ENCODE measurements at regions not wholly inside any gene's neighbourhood (a gene's known extent, or its start where the extent isn't known, plus 50 kb on each side); places are given as distances from the start of the nearest gene placed in this dataset.

DNA sequence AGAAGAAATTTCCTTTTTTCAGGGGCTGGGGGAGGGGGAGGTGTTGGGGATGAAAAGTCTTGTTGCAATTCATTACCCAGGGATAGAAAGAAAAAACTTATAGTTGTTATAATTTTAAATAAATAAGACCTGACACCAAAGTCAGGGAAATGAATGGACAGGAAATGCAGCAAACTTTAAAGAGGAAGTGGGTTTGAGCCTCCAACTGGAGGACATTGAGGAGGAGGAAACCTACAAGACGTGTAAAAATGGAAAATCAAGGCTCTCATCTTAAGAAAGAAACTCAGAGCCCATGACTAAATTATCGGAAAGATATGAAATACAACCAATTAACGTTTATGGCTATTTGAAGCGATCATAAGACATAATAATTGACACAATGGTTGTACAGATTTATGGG is 54.4 kb downstream of the NIBAN1 start:
- Mint-ChIP-seq H3K36me3 (peaks cover 2% of the 10 kb centered on the region), H3K27ac (no peak overlapping the region), H3K27me3 (peaks cover 11% of the 10 kb centered on the region), H3K4me1 (no peaks in the 10 kb centered on the region), H3K4me3 (no peak overlapping the region), H3K9me3 (no peaks in the 10 kb centered on the region)
- POLR2A ChIA-PET: no interaction called here
- DNase-seq (no peak), ATAC-seq (ENCODE audit: low read depth) (no peak)

DNA sequence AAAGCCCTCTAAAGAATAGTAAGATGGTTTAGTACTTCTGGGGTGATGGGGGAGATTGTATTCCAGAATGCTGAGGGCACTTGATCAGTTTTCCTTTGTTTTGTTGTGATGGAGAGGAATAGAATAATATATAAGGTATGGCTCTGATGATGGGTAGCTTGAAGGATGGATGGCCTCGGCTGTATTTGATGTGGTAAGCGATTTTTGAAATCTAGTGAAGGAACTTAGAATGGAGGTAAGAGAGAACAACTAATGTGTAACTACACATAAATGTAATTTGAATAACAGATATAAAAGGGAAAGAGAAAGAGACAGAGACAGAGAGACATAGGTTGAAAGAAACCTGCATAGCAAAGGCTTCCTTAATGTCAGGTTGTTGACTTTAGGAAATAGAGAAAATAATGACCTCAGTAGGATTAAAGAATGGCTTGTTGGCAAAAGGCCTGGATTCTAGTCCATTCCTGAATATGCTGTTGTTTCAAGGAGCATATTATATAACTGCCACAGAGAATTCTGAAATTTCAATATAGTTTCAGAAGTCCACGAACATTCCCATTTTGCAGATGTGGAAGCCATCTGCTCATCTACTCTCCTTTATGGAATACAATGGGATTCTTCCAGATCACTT is 58.7 kb downstream of the NIBAN1 start:
- H3K9me3 Mint-ChIP-seq: no peaks in the 10 kb centered on the region
- H3K4me1 Mint-ChIP-seq: peaks cover 2% of the 10 kb centered on the region
- peaks cover 2% of the 10 kb centered on the region for H3K27me3 Mint-ChIP-seq
- H3K27ac Mint-ChIP-seq: no peak overlapping the region
- no peak overlapping the region for H3K4me3 Mint-ChIP-seq
- peaks cover 2% of the 10 kb centered on the region for H3K36me3 Mint-ChIP-seq
- POLR2A ChIA-PET: no interaction called here
- ATAC-seq (ENCODE audit: low read depth): no peak
- DNase-seq: no peak

DNA sequence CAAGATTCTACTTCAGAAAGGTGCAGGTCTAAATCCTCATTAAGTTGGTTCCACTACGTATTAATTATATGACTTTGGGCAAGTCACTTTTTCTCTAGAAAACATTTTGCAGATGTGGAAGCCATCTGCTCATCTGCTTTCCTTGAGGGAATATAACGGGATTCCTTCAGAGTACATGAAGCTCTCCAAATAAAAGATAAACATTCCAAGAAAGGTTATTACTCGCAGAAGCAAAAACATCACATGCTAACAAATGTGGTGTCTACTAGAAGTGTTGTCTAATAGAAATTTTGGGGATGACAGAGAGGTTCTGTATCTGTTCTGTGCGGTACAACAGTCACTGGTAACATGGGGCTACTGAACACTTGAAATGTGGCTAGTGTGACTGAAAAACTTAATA is 60.2 kb downstream of the NIBAN1 start:
- DNase-seq (no peak), ATAC-seq (ENCODE audit: low read depth) (no peak)
- Mint-ChIP-seq H3K4me3 (no peak overlapping the region), H3K4me1 (peaks cover 2% of the 10 kb centered on the region), H3K27ac (no peak overlapping the region), H3K36me3 (peaks cover 2% of the 10 kb centered on the region), H3K27me3 (peaks cover 2% of the 10 kb centered on the region), H3K9me3 (no peaks in the 10 kb centered on the region)
- POLR2A ChIA-PET: no interaction called here

DNA sequence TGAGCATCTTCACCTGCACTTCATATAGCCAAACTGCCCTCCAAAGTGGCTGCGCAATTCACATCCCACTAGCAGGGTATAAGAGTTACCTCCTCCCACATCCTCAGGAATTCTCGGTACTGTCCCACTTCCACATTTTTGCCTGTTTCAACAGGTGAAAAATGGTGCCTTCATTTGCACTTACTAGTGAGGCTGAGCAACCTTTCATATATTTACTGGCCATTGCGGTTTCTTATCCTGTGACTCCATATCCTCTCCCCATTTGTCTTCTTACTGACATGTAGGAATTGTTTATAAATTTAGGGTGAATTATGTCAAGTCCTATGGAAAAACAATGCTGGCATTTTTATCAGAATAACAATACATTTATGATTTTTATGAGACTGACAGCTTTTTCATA is 61.9 kb downstream of the NIBAN1 start:
- peaks cover 2% of the 10 kb centered on the region for H3K36me3 Mint-ChIP-seq
- peaks cover 2% of the 10 kb centered on the region for H3K27me3 Mint-ChIP-seq
- no peak overlapping the region for H3K4me3 Mint-ChIP-seq
- no peak for DNase-seq
- H3K4me1 Mint-ChIP-seq: peaks cover 2% of the 10 kb centered on the region
- no peaks in the 10 kb centered on the region for H3K9me3 Mint-ChIP-seq
- no peak for ATAC-seq (ENCODE audit: low read depth)
- H3K27ac Mint-ChIP-seq: no peak overlapping the region
- POLR2A ChIA-PET: interaction anchor here (0.6 kb wide), 1 partner anchor 84 kb away, joined by 5 read pairs; no protein-coding TSS in a partner anchor

DNA sequence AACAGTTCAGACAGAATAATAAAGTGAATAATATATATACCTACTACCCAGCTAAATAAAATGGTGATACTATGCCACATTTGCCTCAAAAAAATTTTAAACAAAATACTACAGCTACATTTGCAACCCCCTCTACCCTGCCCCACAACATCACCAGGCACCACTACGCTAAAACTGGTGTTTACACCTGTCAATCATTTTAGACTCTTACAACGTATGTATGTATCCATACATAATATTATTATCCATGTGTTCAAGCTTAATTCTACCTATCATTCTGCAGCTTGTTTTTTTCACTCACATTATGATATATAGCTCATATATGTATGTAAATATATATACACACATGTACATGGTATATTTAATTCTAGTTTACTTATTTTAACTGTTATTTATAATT is 62.5 kb downstream of the NIBAN1 start:
- peaks cover 2% of the 10 kb centered on the region for H3K4me1 Mint-ChIP-seq
- no peak overlapping the region for H3K27ac Mint-ChIP-seq
- no peak for DNase-seq
- H3K27me3 Mint-ChIP-seq: peaks cover 2% of the 10 kb centered on the region
- H3K9me3 Mint-ChIP-seq: no peaks in the 10 kb centered on the region
- POLR2A ChIA-PET: interaction anchor here (0.6 kb wide), 1 partner anchor 84 kb away, joined by 5 read pairs; no protein-coding TSS in a partner anchor
- H3K4me3 Mint-ChIP-seq: no peak overlapping the region
- ATAC-seq (ENCODE audit: low read depth): no peak
- H3K36me3 Mint-ChIP-seq: peaks cover 2% of the 10 kb centered on the region

DNA sequence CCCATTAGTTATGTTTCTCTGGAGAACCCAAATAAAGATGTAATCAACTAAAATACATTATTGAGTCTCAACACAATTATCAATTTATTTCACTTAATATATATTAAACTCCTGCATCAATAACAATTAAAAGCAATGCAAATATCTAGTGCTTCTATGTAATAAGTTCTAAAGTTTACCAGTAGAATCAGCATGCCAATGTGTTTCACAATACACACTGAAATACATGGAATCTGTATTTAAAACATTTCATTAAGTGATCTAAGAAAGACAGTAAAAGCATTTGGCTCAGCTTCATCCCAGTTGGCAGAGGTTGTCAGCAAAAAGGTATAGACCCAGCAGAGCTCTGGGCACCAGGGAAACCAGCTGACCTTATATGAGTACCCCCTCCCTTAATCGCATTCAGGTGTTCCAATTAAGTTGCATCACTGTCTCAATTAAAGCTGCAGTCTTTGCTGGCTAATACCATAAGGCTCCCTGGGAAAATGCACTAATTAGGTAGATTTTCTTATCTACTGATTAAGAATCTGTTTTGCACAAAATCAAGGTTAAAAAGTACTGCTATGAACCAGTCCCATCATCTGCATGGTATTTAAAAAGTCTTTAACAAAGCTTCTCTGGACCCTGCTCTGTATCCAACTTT is 63.1 kb downstream of the NIBAN1 start:
- DNase-seq (no peak), ATAC-seq (ENCODE audit: low read depth) (no peak)
- Mint-ChIP-seq H3K27me3 (peaks cover 2% of the 10 kb centered on the region), H3K4me3 (no peak overlapping the region), H3K27ac (no peak overlapping the region), H3K9me3 (no peaks in the 10 kb centered on the region), H3K4me1 (peaks cover 2% of the 10 kb centered on the region), H3K36me3 (no peaks in the 10 kb centered on the region)
- POLR2A ChIA-PET: no interaction called here

DNA sequence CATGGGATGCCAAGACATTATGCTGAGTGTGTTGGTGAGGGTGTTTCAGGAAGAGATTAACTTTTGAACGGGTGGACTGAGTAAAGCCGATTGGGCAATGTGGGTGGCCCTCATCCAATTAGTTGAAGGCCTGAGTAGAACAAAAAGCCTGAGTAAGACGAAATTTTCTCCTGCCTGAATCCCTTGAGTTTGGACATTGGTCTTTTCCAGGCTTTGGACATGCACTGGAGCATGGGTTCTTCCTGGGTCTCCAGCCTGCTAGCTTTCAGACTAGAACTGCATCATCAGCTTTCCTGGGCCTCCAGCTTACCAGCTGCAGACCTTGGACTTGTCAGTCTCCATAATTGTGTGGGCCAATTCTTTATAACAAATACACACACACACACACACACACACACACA is 63.6 kb downstream of the NIBAN1 start:
- DNase-seq: no peak

DNA sequence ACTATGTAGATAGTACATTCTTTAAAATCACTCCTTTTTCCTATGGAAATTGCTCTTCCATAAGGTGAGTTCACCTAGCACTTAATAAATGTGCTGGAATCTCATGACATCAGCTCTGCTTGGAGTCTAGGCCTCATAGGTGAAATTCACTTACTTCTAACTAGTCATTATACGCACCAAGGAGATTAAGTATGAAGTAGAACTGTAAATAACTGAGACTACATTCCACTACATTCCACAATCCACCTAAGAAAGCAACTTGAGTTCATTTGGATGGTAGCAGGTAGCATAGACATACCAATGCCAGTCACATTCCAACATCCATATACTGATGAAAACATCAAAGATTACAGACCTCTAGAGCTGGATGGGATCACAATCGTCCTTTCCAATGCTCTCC is 64.3 kb downstream of the NIBAN1 start:
- no peak for ATAC-seq (ENCODE audit: low read depth)
- Mint-ChIP-seq H3K4me1 (peaks cover 2% of the 10 kb centered on the region), H3K4me3 (no peak overlapping the region), H3K9me3 (peaks cover 2% of the 10 kb centered on the region), H3K27me3 (no peaks in the 10 kb centered on the region), H3K27ac (no peak overlapping the region), H3K36me3 (no peaks in the 10 kb centered on the region)
- POLR2A ChIA-PET: no interaction called here
- DNase-seq: no peak

More for the DNA sequence above, 63.6 kb downstream of the NIBAN1 start:
- Mint-ChIP-seq H3K9me3 (no peaks in the 10 kb centered on the region), H3K27me3 (no peaks in the 10 kb centered on the region), H3K27ac (no peak overlapping the region), H3K36me3 (no peaks in the 10 kb centered on the region), H3K4me1 (peaks cover 2% of the 10 kb centered on the region), H3K4me3 (no peak overlapping the region)
- ATAC-seq (ENCODE audit: low read depth): no peak
- POLR2A ChIA-PET: no interaction called here

DNA sequence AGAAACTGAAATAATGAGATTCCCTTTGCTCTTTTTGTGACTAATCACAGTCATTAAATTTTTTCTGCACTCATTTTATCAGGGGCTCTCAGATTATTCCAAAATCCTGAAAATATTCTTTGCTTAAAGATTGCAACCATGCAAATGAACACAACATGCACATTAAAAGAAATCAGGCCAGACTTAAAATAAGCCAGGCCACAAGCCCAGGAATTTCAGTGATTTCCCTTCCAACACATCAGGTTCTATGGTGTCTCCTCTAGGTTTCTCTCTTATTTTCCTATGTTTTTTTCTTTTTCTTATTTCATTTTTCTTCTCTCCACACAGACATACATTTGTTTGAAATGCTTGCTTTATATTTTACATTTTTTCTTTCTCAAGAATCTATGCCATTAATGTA is 65.3 kb downstream of the NIBAN1 start:
- Mint-ChIP-seq H3K9me3 (peaks cover 2% of the 10 kb centered on the region), H3K4me1 (peaks cover 2% of the 10 kb centered on the region), H3K27me3 (no peaks in the 10 kb centered on the region), H3K27ac (no peak overlapping the region), H3K4me3 (no peak overlapping the region), H3K36me3 (no peaks in the 10 kb centered on the region)
- no peak for DNase-seq
- no peak for ATAC-seq (ENCODE audit: low read depth)
- POLR2A ChIA-PET: no interaction called here

DNA sequence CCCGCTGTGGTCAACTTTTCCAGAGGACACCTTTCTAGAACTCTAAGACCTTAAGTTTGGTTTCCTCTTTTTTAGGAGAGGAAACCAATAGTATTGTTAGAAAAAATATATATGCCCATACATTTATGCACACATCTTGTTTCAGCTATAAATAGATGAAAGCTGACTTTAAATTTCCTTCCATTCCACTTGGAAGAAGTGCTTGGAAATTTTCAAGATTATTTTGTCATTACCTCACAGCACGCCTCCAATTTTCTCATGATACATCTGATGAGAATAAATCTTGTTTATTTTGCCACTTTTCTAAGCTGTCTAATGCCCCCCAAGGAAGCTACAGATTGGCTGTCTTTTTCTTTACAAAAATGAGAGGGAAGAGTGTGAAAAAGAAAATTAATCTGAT is 65.8 kb downstream of the NIBAN1 start:
- H3K36me3 Mint-ChIP-seq: no peaks in the 10 kb centered on the region
- no peaks in the 10 kb centered on the region for H3K27me3 Mint-ChIP-seq
- peaks cover 2% of the 10 kb centered on the region for H3K9me3 Mint-ChIP-seq
- DNase-seq: no peak
- peaks cover 2% of the 10 kb centered on the region for H3K4me1 Mint-ChIP-seq
- POLR2A ChIA-PET: no interaction called here
- no peak overlapping the region for H3K4me3 Mint-ChIP-seq
- no peak overlapping the region for H3K27ac Mint-ChIP-seq
- no peak for ATAC-seq (ENCODE audit: low read depth)

DNA sequence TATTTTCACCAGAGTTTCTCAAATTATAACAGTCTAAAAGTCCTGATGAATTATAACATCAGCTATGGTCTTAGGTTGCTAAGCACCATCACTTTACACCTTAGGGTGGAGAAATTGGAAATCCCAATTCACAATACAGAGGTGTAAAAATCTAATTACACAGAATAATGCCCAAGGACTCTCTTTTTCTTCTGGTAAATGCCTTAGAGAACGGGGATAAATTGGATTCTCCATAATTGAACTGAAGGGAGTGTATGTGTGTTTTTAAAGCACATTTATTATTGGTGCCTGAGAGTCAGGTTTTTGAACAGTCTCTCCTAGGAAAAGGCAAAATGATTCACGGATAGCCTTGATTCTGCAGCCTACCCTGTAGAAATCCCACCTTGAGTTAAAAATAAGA is 66.8 kb downstream of the NIBAN1 start:
- Mint-ChIP-seq H3K36me3 (no peaks in the 10 kb centered on the region), H3K9me3 (peaks cover 2% of the 10 kb centered on the region), H3K27ac (no peak overlapping the region), H3K4me3 (no peak overlapping the region), H3K27me3 (no peaks in the 10 kb centered on the region), H3K4me1 (peaks cover 2% of the 10 kb centered on the region)
- no peak for ATAC-seq (ENCODE audit: low read depth)
- POLR2A ChIA-PET: no interaction called here
- no peak for DNase-seq

DNA sequence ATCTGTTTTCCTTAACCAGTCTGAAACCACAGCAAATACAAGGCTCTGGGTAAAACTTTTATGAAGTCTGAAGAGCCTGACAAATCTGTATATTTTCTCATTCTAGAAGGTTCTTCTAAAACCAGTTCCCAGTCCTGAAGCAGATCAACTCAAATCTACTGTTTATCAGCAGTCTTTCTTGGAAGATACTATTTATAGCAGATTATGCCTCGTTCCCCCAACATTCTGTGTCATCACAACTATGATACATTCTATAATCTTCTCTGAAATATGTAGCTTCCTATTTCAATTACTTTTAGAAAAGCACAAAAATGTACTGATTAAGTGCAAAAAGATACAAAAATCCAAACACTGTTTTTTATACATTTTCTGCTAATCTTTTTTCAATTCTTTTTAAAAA is 67.5 kb downstream of the NIBAN1 start:
- Mint-ChIP-seq H3K9me3 (peaks cover 2% of the 10 kb centered on the region), H3K36me3 (no peaks in the 10 kb centered on the region), H3K27me3 (no peaks in the 10 kb centered on the region), H3K4me3 (no peak overlapping the region), H3K4me1 (no peaks in the 10 kb centered on the region), H3K27ac (no peak overlapping the region)
- DNase-seq (no peak), ATAC-seq (ENCODE audit: low read depth) (no peak)
- POLR2A ChIA-PET: no interaction called here

DNA sequence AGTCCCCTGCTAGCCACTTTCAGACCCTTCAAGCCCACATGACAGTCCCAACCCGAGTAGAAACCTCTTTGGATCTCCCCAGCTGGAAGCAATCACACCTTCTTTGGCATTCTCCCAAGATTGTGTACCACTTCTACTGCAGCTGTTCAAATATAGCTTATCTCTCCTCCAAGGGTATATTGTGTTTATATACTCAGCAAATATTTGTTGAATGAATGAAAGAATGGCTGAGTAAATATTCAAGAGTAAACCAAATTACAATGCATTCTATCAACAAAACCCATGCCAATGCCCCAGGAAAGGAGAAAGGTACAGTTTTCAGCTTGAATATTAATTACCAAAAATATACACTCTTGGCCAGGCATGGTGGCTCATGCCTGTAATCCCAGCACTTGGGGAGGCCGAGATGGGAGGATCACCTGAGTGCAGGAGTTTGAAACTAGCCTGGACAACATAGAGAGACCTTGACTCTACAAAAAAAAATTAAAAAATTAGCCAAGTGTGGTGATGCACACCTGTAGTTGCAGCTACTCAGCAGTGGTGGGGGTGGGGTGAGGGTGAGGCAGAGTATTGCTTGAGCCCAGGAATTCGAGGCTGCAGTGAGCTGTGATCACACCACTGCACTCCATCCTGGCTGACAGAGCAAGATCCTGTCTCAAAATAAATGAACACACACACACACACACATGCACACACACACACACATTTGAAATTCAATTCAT is 68.5 kb downstream of the NIBAN1 start:
- H3K36me3 Mint-ChIP-seq: no peaks in the 10 kb centered on the region
- H3K4me3 Mint-ChIP-seq: no peak overlapping the region
- no peaks in the 10 kb centered on the region for H3K4me1 Mint-ChIP-seq
- DNase-seq (no peak), ATAC-seq (ENCODE audit: low read depth) (no peak)
- H3K9me3 Mint-ChIP-seq: peaks cover 2% of the 10 kb centered on the region
- peaks cover 2% of the 10 kb centered on the region for H3K27me3 Mint-ChIP-seq
- POLR2A ChIA-PET: no interaction called here
- no peak overlapping the region for H3K27ac Mint-ChIP-seq

DNA sequence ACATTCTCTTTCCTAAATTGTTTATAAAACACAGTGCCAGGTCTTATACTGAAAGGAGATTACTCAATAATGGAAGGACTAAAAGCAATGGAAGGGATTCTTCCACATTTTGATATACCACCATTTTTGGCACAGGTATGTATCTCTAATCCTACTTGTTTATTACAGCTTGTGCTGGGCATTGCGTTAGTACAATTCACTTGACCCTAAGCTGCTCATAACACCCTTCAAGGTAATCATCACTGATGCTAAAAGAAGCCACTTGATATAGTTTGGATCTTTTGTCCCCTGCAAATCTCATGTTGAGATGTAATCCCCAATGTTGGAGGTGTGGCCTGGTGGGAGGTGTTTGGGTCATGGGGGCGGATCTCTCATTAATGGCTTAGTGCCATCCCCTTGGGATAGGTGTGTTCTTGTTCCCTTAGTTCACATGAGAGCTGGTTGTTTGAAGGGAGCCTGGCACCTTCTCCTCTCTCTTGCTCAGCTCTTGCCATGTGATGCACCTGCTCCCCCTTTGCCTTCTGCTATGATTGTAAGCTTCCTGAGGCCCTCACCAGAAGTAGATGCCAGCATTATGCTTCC is 71.1 kb downstream of the NIBAN1 start:
- peaks cover 7% of the 10 kb centered on the region for H3K36me3 Mint-ChIP-seq
- POLR2A ChIA-PET: no interaction called here
- H3K9me3 Mint-ChIP-seq: peaks cover 2% of the 10 kb centered on the region
- H3K4me3 Mint-ChIP-seq: no peak overlapping the region
- no peaks in the 10 kb centered on the region for H3K4me1 Mint-ChIP-seq
- H3K27me3 Mint-ChIP-seq: peaks cover 5% of the 10 kb centered on the region
- no peak overlapping the region for H3K27ac Mint-ChIP-seq
- DNase-seq (no peak), ATAC-seq (ENCODE audit: low read depth) (no peak)

Data from activated naive CD8-positive, alpha-beta T cell treated with anti-CD3 and anti-CD28 coated beads, Interleukin-2, amount 10 ng/mL, durations not matched to agents 7 days and 5 days (primary cell).